H1 (cell line): ENCODE measurements at regions not wholly inside any gene's neighbourhood (a gene's known extent, or its start where the extent isn't known, plus 50 kb on each side); places are given as distances from the start of the nearest gene placed in this dataset.

Experiments
- CBX5 ChIP-seq: fragments of 300-800, 300-1000 bp; sonication (generic); IDR thresholded peaks from 2 replicates; pipeline ENCODE4 v1.7.1; 2016; ENCODE audit warnings: antibody characterized with exemption, low read length, low read depth
- EGR1 ChIP-seq: IDR thresholded peaks from 2 replicates; pipeline ENCODE4 v1.6.1; 2011; ENCODE audit warnings: low read depth, low read length, borderline replicate concordance
- KDM5A ChIP-seq: fragments of 200-600 bp; IDR thresholded peaks from 2 replicates; pipeline ENCODE4 v1.7.1; 2012; ENCODE audit warnings: mild to moderate bottlenecking, low read length, inconsistent platforms, mixed read lengths
- NRF1 ChIP-seq: IDR thresholded peaks from 2 replicates; pipeline ENCODE4 v1.6.1; 2011; ENCODE audit warnings: mild to moderate bottlenecking, low read depth, low read length, improper control_type of control experiment
- POLR2A ChIP-seq, 2 experiments: IDR thresholded peaks; 1 replicate in 1 of 2; 2 replicates in 1 of 2; pipeline ENCODE4 v1.6.1; 2011; ENCODE audit warnings: low read depth in 2 of 2, low read length in 2 of 2, mild to moderate bottlenecking in 2 of 2; ENCODE audit errors: control extremely low read depth in 1 of 2
- RAD21 ChIP-seq, 2 experiments: IDR thresholded peaks in 1 of 2; conservative IDR thresholded peaks in 1 of 2; 2 replicates each; pipeline ENCODE4 v1.6.1; 2011; ENCODE audit warnings: low read depth in 2 of 2, low read length in 2 of 2, improper control_type of control experiment in 1 of 2, inconsistent platforms in 1 of 2, mild to moderate bottlenecking in 1 of 2, moderate library complexity in 1 of 2

GRCh38 chr5:129228577-129228976 is 134.0 kb downstream of the ISOC1 start:
- no peak for TF ChIP-seq EGR1
- no peak for TF ChIP-seq CBX5
- no peak for TF ChIP-seq KDM5A
- TF ChIP-seq NRF1: no peak
- no peak for TF ChIP-seq RAD21 (IDR thresholded peaks at IDR 0.05 in 1 of 2, conservative IDR thresholded peaks at IDR 0.05 in 1 of 2; ENCODE audit: low read depth in 2 of 2, low read length in 2 of 2)
- no peak for TF ChIP-seq POLR2A (IDR thresholded peaks at IDR 0.05; ENCODE audit: control extremely low read depth in 1 of 2, low read depth in 2 of 2, low read length in 2 of 2)
